Left renal pelvis (tissue), 4 donors: ENCODE measurements at regions not wholly inside any gene's neighbourhood (a gene's known extent, or its start where the extent isn't known, plus 50 kb on each side); places are given as distances from the start of the nearest gene placed in this dataset.

Source experiments
- DNase-seq, 4 donors: peaks; one replicate each; pipeline ENCODE4 v3.0.0-alpha.2; 2013; ENCODE audit warnings: low read depth in 4 of 4, low spot score in 3 of 4

- peak; percentile 60 to 77 (median 69) for DNase-seq
Measured at GRCh38 chr1:181142096-181142958, 53.8 kb downstream of the IER5 start.

- DNase-seq, result no peak
Measured at GRCh38 chr1:181143102-181143859, 54.8 kb downstream of the IER5 start.

- no peak for DNase-seq
Measured at GRCh38 chr1:181144238-181144637, 55.7 kb downstream of the IER5 start.

- no peak for DNase-seq
Measured at GRCh38 chr1:181148636-181149035, 60.1 kb downstream of the IER5 start.

GRCh38 chr1:181149326-181150125 lies 61.0 kb downstream of the IER5 start:
- DNase-seq, result no peak

GRCh38 chr1:181150273-181150672 lies 61.8 kb downstream of the IER5 start:
- DNase-seq, result no peak

- DNase-seq, result no peak
Measured at GRCh38 chr1:181150842-181151241, 62.3 kb downstream of the IER5 start.

- no peak for DNase-seq
Measured at GRCh38 chr1:181151378-181152326, 63.2 kb downstream of the IER5 start.

GRCh38 chr1:181152892-181153633 lies 64.6 kb downstream of the IER5 start:
- DNase-seq, result peak in 1 of 4 donors; percentile 26

GRCh38 chr1:181153634-181153961 lies 65.1 kb downstream of the IER5 start:
- DNase-seq, result no peak

GRCh38 chr1:181155339-181155738 lies 66.8 kb downstream of the IER5 start:
- no peak for DNase-seq

GRCh38 chr1:181159451-181160140 lies 71.1 kb downstream of the IER5 start:
- DNase-seq, result no peak

GRCh38 chr1:181160322-181160721 lies 71.8 kb downstream of the IER5 start:
- no peak for DNase-seq

- no peak for DNase-seq
Measured at GRCh38 chr1:181160998-181161870, 72.7 kb downstream of the IER5 start.

GRCh38 chr1:181163662-181164061 lies 75.2 kb downstream of the IER5 start:
- DNase-seq, result no peak

GRCh38 chr1:181166377-181167196 lies 78.1 kb downstream of the IER5 start:
- peak in 2 of 4 donors; percentile 54 to 62 for DNase-seq

GRCh38 chr1:181169281-181169865 lies 80.9 kb downstream of the IER5 start:
- no peak for DNase-seq
